Right lobe of liver (tissue), 4 donors: ENCODE measurements at regions not wholly inside any gene's neighbourhood (a gene's known extent, or its start where the extent isn't known, plus 50 kb on each side); places are given as distances from the start of the nearest gene placed in this dataset.

Experiments
- CTCF ChIP-seq, 4 donors: fragments of 200-600 bp in 3 of 4; fragments of 450-650 bp in 1 of 4; IDR thresholded peaks; one replicate each; pipeline versions ENCODE4 v1.5.1 to v1.8.0; 2016 to 2022; ENCODE audit warnings: antibody characterized with exemption in 4 of 4, mild to moderate bottlenecking in 2 of 4
- POLR2A ChIP-seq: fragments of 450-650 bp; IDR thresholded peaks from one replicate; pipeline ENCODE4 v1.6.1; 2017; ENCODE audit warnings: antibody characterized with exemption, mild to moderate bottlenecking
- donor health status: DM: no; HTN: no; CAD: no.
- donor health status: DM: no; HTN: no; CAD: no.
- donor health status: DM: no; HTN: yes; CAD: no.

- no peak for TF ChIP-seq CTCF (IDR thresholded peaks at IDR 0.05)
- TF ChIP-seq POLR2A = no peak
Observed at GRCh38 chr3:16801223-16801622, 83.5 kb upstream of the PLCL2 start.
